GM18867 (cell line): ENCODE measurements at regions not wholly inside any gene's neighbourhood (a gene's known extent, or its start where the extent isn't known, plus 50 kb on each side); places are given as distances from the start of the nearest gene placed in this dataset.
A peak's percentile ranks its signal among the peaks of the same experiment; 100 is the strongest.
"Not testable (repeated sequence)": the region's sequence is repeated elsewhere in the genome, so short reads cannot be mapped to it uniquely, and the experiment has no call there.

Source experiments
- ATAC-seq: cut with Tn5 transposase; IDR thresholded peaks from one replicate; pipeline ENCODE4 v1.9.1; 2021; ENCODE audit warnings: mild to moderate bottlenecking, moderate library complexity; ENCODE audit not compliant: unreplicated experiment

GRCh38 chr16:82317411-82318167 lies 147.6 kb upstream of the MPHOSPH6 start:
- ATAC-seq = no peak

- no peak for ATAC-seq
Observed at GRCh38 chr16:82313754-82314153, 143.7 kb upstream of the MPHOSPH6 start.

DNA sequence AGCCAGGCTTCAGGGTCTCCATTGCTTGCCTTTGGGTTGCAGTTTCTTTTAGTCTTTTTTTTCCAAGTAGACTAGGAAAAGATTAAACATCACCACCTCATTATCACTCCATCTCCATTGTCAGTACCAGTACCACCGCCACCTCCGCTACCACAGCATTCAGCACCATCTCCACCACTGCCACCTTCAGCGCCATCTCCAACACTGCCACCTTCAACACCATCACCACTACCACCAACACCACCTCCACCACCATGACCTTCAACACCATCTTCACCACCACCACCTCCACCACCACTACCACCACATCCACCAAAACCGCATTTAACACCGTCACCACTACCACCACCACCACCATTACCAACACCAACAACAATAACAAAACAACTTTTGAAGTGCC lies 141.5 kb upstream of the MPHOSPH6 start:
- ATAC-seq = no peak

- no peak for ATAC-seq
Observed at GRCh38 chr16:82302042-82302727, 132.2 kb upstream of the MPHOSPH6 start.

- ATAC-seq = no peak
Observed at GRCh38 chr16:82301146-82301755, 131.2 kb upstream of the MPHOSPH6 start.

- ATAC-seq = no peak
Observed at GRCh38 chr16:82300374-82300951, 130.4 kb upstream of the MPHOSPH6 start.

DNA sequence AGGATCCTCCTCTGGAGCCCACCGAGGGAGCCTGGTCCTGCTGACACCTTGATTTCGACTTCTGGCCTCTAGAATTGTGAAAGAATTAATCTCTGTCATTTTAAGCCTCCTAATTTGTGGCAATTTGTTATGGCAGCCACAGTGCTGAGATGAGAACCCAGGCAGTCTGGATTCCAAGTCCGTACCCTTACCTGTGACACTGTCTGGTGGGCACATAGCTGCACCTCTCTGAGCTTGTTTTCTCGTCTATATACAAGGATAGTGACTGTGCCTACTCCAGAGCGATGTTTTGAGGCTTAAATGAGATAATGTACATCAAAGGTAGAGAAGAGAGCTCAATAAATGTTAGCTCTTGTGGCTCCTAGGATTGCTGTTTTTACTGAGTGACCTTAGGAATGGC lies 128.4 kb upstream of the MPHOSPH6 start:
- ATAC-seq = no peak

DNA sequence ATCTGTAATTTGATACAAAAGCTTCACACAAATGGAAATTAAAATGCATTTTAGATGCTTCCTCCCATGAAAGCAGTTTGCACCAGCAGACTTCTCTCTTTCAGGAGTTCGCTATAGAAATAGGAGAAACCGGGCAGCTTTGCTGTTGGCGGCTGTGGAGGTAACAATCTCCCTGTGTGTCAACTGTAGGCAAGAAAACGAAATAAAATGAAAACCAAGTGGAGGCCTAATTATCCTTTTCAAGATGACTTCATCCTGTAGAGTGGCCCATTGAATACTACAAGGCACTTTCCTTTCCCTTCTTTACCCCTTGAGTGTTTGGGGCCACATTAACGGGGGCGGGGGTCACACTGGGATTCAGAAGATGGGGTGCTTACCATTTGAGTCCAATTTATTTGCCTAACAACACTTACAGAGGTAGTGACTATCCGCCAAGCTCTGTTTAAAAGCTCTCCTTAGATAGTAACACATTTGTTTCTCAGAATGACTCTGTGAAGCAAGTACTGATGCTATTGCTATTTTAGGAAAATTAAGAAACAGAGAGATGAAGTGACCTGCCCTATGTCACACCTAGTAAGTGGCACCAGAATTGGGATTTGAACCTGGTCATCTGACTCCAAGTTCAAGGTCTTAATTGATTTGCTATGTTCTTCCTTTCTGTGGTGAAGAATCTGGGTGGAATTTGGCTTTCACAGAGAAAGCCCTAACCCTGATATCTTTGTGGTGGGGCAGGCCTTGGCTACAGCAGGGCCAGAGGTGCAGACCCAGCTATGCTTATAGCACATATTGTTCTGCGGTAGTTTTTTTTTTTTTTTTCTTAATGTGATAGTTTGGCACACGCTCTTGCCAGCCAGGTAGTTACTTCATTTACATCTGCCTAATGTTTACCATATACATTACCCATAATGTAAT lies 125.5 kb upstream of the MPHOSPH6 start:
- ATAC-seq = no peak

GRCh38 chr16:82293671-82294070 lies 123.6 kb upstream of the MPHOSPH6 start:
- no peak for ATAC-seq

- no peak for ATAC-seq
Observed at GRCh38 chr16:82287937-82288336, 117.9 kb upstream of the MPHOSPH6 start.

DNA sequence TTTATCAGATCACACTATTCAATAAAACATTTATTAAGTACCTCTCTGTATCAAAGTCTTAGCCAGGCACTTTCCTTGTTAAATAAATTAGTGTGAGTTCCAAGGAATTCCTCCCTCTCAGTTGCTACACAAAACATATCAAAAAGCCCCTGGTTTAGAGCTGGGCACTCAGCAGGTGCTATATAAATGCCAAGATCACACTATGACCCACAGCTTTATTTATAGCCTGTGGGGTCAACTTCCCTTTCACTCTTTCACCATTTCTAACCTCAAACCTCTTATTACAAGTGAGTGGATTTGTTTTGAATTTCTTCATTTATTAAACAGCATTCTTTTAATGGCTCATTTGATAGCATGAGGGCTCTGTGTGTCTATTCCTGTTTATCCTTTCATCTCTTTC lies 112.6 kb upstream of the MPHOSPH6 start:
- no peak for ATAC-seq

DNA sequence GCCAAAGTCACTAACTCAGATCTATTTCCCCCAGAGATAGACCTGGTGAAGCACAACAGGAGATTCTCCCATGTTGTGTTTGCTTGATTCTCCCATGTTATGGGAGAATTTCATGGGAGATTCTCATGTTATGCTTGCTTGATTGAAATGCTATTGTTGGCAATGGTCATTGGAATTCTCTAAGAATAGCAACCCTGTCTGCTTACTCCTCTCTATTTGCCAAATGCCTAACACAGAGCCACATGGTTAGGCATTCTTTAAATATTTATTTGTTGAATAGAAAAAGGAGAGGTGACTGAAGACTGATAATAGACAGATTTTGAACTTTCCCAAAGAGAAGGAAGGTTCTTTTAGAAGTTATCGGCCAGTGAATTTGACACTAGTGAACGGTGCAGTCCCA lies 111.5 kb upstream of the MPHOSPH6 start:
- ATAC-seq = no peak

GRCh38 chr16:82280867-82281266 lies 110.8 kb upstream of the MPHOSPH6 start:
- ATAC-seq = no peak

- ATAC-seq = not testable (repeated sequence)
Observed at GRCh38 chr16:82275349-82275748, 105.3 kb upstream of the MPHOSPH6 start.

- no peak for ATAC-seq
Observed at GRCh38 chr16:82271636-82272035, 101.6 kb upstream of the MPHOSPH6 start.

DNA sequence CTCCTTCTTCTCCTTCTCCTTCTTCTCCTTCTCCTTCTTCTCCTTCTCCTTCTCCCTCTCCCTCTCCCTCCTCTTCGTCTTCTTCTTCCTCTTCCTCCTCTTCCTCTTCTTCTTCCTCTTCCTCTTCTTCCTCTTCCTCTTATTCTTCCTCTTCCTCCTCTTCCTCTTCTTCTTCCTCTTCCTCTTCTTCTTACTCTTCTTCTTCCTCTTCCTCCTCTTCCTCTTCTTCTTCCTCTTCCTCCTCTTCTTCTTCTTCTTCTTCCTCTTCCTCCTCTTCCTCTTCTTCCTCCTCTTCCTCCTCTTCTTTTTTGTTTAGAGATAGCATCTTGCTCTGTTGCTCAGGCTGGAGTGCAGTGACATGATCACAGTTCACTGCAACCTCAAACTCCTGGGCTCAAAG lies 97.7 kb upstream of the MPHOSPH6 start:
- ATAC-seq = not testable (repeated sequence)

DNA sequence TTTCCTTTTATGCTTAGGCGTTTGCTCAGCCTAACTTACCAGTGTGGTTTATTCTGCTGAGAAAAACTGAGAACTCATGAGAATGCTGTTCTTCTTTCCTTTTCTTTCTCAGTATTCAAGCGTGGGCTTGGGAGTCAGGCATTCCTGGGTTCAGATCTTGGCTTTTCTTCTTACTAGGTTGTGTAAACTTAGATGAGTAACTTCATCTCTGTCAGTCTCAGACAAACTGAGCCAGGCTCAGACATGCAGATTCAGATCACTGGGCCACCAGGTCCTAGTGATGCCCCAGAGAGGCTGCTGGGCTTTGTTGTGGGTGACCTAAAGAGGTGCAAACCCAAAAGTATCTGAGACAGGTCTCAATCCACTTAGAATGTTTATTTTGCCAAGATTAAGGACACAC lies 95.8 kb upstream of the MPHOSPH6 start:
- ATAC-seq = no peak

DNA sequence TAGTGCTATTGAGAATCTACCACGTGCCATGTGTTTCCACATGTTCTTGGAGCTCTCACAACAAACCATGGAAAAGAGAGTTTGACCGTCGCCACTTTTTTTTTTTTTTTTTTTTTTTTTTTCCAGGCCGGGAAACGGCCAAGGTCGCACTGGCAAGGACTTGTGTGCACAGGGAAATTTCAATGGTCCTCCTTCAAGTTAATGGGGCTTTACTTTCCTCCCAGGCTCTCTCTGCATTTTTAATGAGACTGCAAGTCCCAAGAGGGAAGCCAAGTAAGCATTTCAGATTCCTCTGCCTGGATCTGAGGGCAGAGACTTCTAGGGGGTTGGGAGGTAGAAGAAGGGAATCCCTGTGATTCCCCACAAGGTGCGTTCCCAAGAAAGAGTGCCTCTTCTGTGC lies 94.7 kb upstream of the MPHOSPH6 start:
- ATAC-seq = no peak

DNA sequence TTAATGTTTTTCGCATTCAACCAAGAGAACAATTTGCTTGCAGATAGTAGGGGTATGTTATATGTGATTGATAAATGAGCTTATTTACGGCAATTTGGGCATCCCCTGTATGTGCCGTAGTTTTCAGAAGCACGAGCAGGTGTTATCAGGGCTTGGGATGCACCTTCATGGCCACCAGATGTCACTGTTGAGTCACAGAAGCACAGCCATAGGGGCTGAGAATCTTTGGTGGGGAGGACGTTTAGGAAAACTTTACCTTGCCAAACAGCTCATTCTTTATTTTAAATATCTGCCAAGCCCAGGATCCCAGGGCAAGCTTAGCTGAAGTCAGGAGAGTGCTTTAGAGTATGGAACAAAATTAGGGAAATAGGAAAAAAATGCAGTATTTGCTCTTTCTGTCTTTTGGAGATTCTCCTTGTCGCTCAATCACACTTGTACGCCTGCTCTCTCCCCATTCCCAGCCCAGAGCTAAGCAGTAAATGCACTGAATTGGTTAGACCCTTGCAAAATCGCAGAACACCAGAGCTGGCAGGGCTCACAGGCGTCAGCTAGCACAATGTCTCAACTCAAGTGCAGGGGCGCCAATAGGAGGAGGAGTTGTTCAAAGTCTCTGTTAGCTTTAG lies 93.6 kb upstream of the MPHOSPH6 start:
- peak; percentile 68 for ATAC-seq

DNA sequence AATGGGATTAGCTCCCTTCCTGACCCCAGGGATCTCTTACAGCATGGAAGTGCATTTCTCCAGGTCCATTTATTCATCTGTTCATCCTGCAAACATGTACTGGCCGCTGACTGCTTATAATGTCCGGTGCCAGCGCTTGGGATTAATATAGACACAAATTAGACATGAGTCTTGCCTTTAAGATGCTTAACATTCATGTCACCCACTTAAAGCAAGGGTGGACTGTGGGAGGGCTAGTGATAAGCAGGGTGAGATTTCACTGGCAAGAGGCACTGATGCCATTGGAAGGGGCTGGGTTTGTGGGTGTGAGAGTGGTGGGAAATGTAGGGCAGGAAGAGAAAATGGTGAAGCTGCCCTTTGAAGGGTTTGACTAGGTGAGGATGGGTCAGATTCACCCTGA lies 92.2 kb upstream of the MPHOSPH6 start:
- no peak for ATAC-seq
